ENCODE measurements at regions not wholly inside any gene's neighbourhood (a gene's known extent, or its start where the extent isn't known, plus 50 kb on each side); places are given as distances from the start of the nearest gene placed in this dataset.
"Not testable (repeated sequence)": the region's sequence is repeated elsewhere in the genome, so short reads cannot be mapped to it uniquely, and the experiment has no call there.

DNA sequence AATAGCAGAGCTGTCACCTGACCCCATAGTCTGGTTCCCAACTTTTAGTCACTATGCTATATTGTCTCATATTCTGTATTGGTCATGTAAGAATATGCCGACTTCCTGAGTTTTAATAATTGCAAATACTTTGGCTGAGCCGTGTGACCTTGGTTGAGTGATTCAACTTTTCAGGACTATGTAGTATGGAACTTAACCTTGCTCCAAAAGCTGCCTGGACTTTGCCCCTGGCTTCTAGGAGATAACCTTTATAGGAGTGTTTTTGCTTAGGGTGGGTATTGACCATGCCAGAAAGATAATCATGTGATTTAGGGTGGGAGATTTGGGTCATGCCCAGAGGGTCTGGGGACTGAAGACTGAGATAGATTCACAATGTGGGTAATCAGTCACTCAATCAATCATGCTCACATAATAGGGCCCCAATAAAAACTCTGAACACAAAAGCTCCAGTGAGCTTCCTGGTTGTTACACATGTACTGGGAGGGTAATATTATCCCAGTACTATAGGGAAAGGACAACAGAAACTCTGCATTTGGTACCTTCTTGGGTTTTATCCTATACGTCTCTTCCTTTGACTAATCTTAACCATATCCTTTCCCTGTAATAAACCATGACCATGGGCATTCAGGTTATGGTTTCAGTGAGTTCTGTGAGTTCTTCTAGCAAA lies 235.6 kb downstream of the RNF152 start:
- H3K36me3 Mint-ChIP-seq, result no peaks in the 10 kb centered on the region
- ATAC-seq, result no peak

DNA sequence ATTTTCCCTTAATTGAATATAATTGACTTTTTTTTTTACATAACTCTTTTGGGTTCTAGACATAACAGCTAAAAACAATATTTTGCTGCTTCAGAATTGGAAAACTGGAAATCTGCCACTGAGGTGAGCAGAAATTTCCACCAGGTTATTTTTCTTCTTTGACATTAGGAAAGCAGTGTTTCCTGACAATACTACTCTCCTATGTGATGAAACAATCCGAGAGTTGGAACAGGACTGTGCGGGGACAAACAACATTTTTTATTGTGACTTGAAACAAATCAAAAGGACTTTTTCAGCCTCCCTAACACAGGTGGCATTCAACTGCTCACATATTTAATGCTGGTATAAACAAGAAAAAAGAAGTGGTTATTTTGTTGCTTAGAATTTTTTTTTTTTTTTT lies 237.2 kb downstream of the RNF152 start:
- no peak for ATAC-seq
- Mint-ChIP-seq H3K9me3 (peaks cover 0 to 4% of the 10 kb centered on the region in 2 donors), H3K36me3 (no peaks in the 10 kb centered on the region), H3K27ac (no peak overlapping the region)
- DNase-seq (ENCODE audit: low spot score in 2 of 2), result no peak

More for the DNA sequence above, 235.6 kb downstream of the RNF152 start:
- DNase-seq (ENCODE audit: low spot score in 2 of 2), result no peak
- Mint-ChIP-seq H3K9me3 (peaks cover 4% of the 10 kb centered on the region in 2 donors), H3K27ac (no peak overlapping the region)

DNA sequence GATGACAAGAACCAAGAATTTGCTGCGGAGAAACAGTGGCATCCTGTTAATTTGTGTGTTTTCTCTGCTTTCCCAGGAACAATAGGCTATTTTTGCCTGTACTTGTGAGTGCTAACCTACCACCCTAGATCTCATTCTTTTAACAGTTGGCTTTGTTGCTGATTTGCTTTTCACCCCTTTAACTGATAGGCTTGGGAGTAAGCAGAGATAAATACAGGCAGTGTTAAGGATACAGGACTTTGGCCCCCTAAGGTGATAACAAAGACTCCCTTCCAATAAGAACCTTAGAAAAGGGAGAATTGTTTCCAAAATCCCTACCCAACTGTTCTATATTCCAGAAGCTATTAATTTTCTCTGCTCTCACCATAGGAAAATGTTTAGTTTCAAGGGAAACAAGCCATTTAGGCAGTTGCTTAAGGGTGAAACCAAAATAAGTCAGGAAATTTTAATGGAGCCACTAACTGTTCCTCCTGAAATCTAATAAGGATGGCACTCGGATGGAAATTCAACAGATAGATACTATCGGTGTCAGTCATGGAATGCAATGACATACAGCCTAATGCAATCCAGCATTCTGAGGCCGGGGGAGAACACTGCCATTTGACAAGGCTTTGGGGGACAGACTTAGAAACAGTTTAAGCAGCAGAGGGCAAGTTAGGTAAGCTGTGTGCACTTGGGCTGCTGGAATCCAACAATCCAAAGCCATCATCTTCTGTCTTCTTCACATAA lies 238.8 kb downstream of the RNF152 start:
- ATAC-seq (no peak), DNase-seq (ENCODE audit: low spot score in 2 of 2) (no peak)
- Mint-ChIP-seq H3K9me3 (peaks cover 0 to 4% of the 10 kb centered on the region in 2 donors), H3K36me3 (no peaks in the 10 kb centered on the region), H3K27ac (no peak overlapping the region)

DNA sequence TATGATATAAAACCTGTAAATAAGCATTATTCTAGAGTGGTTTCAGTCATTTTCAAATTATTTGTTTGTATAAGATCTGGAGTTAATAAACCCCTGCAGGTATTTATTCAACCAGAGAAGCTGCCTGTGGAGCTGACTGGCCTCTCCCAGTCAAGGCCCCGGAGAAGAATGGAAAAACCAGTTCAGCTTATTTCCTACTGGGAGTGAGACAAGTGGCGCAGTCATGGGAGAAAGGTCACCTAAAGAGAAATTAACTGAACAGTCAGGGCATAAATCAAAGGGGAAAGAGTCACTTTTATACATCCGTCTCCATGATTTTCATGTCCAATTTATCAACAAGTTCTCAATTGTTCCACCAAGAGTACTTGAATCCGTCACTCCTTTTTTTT lies 240.9 kb downstream of the RNF152 start:
- no peak for DNase-seq (ENCODE audit: low spot score in 2 of 2)
- no peak overlapping the region for H3K27ac Mint-ChIP-seq
- no peak for ATAC-seq
- H3K36me3 Mint-ChIP-seq, result no peaks in the 10 kb centered on the region
- H3K9me3 Mint-ChIP-seq, result peaks cover 0 to 4% of the 10 kb centered on the region in 2 donors

DNA sequence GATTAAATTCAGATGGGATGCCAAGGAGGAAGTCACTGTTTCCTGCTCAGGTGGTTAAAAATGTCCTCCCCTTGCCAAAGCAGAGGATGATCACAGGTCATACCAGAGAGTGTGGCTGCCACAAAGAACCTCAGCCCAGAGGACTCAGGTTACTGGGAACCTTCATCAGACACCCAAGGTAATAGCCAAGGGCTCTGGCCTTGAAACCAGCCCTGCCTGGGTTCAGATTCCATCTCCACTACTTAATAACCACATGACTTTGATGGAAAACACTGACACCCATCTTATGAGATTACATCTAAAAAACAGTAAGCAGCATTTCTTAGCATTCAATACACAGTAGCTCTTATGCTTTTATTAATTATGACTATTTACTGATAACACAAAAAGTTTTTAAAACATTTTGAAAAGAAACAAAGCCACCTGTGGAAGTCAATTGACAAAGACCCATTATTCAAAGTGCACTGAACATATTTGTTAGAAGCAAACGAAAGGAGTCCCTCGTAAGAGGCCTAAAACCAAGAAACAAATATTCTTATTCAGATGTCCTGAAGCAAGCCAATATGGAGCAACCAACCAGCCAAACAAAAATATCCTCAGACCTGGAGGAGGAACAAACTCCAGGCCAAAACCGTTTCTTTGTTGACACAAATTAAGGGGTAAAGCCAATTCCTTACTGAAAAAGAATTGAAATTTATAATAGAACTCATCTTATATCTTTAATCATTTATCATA lies 241.5 kb downstream of the RNF152 start:
- DNase-seq (ENCODE audit: low spot score in 2 of 2) (no peak), ATAC-seq (no peak)
- Mint-ChIP-seq H3K36me3 (no peaks in the 10 kb centered on the region), H3K27ac (no peak overlapping the region), H3K9me3 (peaks cover 0 to 4% of the 10 kb centered on the region in 2 donors)

DNA sequence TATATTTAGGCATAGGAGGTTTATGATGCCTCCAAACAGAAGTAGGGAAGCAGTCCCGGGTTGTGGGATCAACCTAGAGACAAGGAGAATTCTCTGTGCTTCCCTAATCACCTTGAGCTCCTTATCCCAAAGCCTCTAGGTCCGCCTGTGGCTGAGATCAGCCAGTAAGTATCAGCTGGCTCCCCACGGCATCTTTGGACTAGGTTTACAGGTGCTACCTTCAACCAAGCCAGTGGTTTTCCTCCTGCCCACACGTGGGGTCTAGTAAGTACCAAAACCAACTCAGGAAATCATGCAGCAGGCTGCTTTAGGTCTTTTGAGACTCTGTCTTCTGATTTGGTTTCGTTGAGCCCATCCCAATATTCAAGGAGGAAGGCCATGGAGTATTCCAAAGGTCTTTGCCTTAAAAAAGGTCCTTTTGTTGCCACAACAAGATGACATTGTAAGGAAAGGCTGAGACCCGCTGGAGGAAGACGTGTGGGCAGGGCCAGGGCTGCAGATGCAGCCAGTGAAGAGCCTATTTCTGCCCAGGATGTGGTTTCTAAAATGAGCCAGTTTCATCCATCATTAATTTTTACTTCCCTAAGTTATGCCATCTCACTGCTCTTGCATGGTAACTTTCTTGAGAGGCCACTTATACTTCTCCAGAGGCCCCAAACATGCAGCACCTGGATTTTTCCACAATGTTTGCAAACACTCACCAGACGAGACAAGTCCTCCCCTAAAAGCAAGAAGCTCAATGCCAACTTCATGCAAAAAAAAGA lies 248.7 kb downstream of the RNF152 start:
- ATAC-seq (no peak), DNase-seq (ENCODE audit: low spot score in 2 of 2) (no peak)
- Mint-ChIP-seq H3K9me3 (no peaks in the 10 kb centered on the region), H3K36me3 (no peaks in the 10 kb centered on the region), H3K27ac (no peak overlapping the region)

DNA sequence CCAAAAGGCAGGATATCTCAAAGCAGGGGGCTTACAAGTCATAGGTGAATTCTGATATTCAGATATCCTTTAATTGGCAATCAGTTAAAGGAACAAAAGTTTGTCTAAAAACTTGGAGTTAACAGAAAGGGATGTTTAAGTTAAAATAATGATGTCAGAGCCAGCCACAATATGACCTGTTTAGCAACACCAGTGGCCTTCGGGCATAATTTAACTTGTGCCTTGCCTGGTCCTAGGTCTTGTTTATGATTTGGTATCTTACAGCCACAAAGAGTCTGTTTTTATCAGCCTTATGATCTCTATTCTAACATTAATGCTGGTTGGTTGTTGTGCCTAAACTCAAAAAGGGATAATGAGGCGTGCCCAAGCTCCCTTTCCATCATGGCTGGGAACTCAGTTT lies 252.9 kb downstream of the RNF152 start:
- DNase-seq (ENCODE audit: low spot score in 2 of 2) (no peak), ATAC-seq (no peak)
- no peak overlapping the region for H3K27ac Mint-ChIP-seq
- H3K9me3 Mint-ChIP-seq, result no peaks in the 10 kb centered on the region
- H3K36me3 Mint-ChIP-seq, result no peaks in the 10 kb centered on the region

DNA sequence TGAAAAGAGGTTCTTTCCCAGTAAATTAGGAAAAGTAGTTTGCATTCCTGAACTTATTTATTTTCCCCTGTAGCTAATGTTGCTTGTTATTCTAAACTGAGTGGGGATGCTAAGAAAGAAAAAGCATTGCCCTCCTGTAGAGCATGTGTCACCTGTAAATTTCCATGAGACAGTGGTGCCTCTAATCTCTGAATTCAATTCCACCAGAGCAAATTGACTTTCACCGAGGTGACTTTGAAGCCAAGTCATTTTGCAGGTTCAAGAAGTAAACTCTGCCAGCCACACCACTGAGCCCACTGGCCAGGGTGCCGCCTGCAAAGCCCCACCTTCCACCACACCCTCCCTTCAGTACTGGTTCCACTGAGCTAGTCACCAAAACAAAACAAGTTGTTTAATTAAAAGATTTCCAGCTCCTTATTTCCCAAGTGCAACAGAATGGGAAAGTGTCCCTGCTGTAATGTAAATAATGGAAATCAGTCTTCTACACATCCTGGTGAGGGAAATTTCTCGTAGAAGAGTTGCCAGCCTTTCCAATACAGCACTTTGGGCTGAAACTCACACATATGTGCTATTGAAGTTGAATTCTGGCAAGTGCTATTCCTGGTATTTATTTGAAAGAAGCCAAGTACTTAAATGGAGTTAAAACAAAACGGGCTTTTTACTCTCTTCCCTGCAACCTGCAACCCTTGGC lies 254.8 kb downstream of the RNF152 start:
- no peaks in the 10 kb centered on the region for H3K36me3 Mint-ChIP-seq
- DNase-seq (ENCODE audit: low spot score in 2 of 2) (no peak), ATAC-seq (no peak)
- no peaks in the 10 kb centered on the region for H3K9me3 Mint-ChIP-seq
- no peak overlapping the region for H3K27ac Mint-ChIP-seq

DNA sequence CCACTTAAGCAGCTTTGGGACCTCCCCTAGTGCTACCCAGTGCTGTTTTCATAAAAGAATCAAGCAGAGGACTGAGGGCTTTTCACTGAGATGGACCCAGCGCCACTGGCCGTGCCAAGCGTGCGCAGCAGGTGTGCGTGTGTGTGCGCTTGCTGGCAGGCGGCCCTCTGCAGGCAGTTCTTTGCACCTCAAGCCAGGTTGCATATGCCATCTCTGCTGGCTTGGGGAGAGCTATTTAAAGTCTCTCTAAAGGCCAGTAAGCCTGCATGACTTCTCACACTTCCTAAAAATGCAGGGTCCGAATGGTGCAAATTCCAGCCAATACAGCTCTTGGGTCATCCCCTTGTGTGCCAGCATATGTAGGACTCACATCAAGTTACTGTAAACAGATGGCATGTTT lies 255.5 kb downstream of the RNF152 start:
- DNase-seq (ENCODE audit: low spot score in 2 of 2) (no peak), ATAC-seq (no peak)
- no peaks in the 10 kb centered on the region for H3K36me3 Mint-ChIP-seq
- H3K27ac Mint-ChIP-seq, result no peak overlapping the region
- H3K9me3 Mint-ChIP-seq, result no peaks in the 10 kb centered on the region

DNA sequence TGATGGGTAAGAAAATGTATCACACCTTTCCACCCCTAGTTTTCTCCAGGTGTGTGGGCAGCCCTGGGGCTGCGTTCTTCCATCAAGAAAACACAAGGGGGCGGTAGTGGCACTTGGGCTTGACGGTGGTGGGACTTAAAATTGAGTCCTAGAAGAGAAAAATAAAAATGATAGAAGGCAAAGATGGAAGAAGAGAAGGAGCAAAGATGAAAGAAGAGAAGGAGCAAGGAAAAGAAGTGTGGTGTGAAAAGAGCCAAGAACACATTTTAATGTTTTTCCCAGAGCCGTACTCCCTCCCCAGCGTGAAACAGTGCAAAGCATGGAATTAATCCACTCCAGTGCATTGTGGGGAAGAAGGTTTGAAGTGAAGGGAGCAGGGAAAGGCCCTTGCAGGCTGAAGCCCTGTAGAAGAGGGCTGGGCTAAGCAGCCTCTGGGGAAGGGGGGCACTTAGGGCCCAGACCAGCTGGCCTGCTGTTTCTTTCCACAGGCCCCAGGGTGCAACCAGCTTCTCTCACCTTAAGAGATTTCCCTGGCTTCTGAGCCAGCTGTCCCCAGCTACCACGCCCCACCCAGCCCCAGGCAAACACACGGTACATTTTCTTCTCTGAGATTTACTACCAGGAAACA lies 256.8 kb downstream of the RNF152 start:
- peak in 1 of 2 donors; percentile 65 for ATAC-seq
- peak in 1 of 2 donors; percentile 50 for DNase-seq (ENCODE audit: low spot score in 2 of 2)
- Mint-ChIP-seq H3K36me3 (no peaks in the 10 kb centered on the region), H3K9me3 (no peaks in the 10 kb centered on the region), H3K27ac (peak overlapping the region in 1 of 2 donors; percentile 1)

DNA sequence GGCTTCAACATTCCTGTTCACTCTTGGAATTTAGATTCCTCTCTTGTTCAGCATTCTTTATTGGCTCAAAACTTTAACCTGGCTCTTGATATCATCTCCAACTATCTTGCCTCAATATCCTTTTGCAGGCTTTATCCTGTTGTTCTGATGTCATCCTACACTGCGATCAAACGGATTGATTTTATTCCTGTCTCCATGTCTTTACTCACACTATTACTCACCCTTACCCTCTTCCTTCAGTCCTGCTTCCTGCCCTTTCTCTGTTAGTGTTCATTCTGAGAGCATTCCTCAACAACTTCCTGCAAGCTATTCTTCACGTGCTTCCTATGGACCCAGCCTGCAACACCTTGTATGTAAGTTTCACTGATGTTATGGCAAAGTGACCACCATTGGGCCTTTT lies 264.7 kb downstream of the RNF152 start:
- DNase-seq (ENCODE audit: low spot score in 2 of 2) (no peak), ATAC-seq (no peak)
- H3K27ac Mint-ChIP-seq, result no peak overlapping the region
- H3K9me3 Mint-ChIP-seq, result no peaks in the 10 kb centered on the region
- H3K36me3 Mint-ChIP-seq, result no peaks in the 10 kb centered on the region

DNA sequence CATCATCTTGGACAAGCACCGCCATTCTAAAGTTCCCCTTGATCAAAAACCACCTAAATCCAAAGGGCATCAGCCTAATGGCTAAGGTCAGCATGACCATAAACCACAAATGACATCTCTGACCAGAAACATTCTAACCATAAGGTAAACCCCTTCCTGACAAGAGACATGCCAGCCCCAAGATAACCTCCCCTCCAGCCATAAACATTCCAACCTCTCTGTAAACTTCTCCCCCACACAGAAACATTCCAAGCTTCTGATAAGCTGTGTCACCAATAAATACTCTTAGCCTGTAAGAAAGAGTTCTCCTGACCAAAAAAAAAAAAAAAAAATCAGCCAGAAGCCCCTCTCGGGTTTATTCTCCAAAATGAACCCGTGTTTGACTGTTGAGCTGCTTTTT lies 268.2 kb downstream of the RNF152 start:
- not testable (repeated sequence) for H3K9me3 Mint-ChIP-seq; H3K27ac Mint-ChIP-seq; H3K36me3 Mint-ChIP-seq; ATAC-seq; DNase-seq (ENCODE audit: low spot score in 2 of 2)

DNA sequence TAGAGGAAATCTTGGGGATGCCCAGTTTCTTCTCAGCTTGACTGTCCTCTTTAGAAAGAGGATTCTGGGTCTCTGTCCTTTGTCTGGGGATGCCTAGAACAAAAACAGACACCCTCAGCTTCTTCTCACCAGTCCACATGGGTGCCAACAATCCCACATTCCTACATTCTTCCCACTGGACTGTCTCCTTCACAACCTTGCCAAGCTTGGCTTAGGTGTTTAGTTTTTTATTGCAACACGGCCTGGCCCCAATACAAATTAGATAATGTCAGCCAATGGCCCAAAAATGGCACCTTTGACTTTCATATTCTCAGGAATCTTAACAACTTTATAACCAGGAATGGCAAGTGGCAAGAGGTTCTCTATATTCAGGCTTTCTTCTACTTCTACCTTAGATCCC lies 273.0 kb downstream of the RNF152 start:
- ATAC-seq (no peak), DNase-seq (ENCODE audit: low spot score in 2 of 2) (no peak)
- H3K9me3 Mint-ChIP-seq, result no peaks in the 10 kb centered on the region

DNA sequence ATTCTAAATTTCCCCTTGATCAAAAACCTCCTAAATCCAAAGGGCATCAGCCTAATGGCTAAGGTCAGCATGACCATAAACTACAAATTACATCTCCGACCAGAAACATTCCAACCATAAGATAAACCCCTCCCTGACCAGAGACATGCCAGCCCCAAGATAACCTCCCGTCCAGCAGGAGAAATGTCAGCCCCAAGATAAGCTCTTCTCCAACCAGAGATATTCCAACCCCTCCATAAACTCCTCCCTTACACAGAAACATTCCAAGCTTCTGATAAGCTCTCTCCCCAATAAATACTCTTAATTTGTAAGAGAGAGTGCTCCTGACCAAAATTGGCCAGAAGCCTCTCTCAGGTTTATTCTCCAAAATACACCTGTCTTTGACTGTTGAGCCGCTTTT lies 274.0 kb downstream of the RNF152 start:
- DNase-seq (ENCODE audit: low spot score in 2 of 2) (no peak), ATAC-seq (no peak)
- Mint-ChIP-seq H3K9me3 (no peaks in the 10 kb centered on the region), H3K27ac (no peak overlapping the region), H3K36me3 (no peaks in the 10 kb centered on the region)

More for the DNA sequence above, 273.0 kb downstream of the RNF152 start:
- Mint-ChIP-seq H3K27ac (no peak overlapping the region), H3K36me3 (no peaks in the 10 kb centered on the region)

DNA sequence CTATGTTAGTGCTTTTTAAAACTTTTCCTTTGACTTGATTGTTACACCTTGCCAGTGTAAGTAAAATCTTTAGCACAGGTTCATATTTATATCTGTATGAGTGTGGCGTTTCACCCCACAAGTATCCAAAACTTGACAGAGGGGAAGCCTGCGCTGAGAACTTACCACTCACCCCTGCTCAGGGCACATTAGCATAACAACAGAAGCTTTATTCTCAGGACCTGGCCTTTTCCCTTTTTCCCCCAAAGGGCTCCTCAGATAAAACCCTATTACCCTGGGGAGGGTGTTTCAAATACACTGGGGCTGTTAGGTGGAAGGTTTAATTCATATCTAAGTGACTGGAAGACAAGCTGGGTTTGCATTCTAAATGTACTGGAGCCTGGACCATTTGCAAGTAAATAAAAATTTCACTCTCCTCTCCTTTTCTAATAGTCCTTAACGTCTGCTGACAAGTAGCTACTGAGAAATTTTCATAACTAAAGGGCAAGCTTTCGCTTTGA lies 276.6 kb downstream of the RNF152 start:
- DNase-seq (ENCODE audit: low spot score in 2 of 2) (no peak), ATAC-seq (no peak)
- no peaks in the 10 kb centered on the region for H3K36me3 Mint-ChIP-seq
- H3K27ac Mint-ChIP-seq, result no peak overlapping the region
- H3K9me3 Mint-ChIP-seq, result no peaks in the 10 kb centered on the region

DNA sequence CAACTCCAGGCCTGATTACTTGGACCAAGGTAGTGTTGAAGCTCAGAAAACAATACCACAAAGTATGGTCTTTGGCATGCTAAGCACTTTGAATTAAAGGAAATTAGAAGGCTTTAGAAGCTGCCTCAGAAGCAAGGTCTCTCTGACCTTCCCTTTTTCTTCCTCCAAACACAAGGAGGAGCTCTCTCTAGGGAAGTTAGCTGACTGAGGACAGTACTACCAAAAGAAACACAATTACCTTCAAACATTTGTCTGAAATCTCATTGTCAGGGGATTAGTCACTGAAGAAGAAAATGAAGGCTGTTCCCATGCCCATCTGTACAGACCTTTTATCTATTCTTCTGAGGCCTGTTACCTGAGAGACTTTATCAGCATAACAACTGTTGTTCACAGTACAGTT lies 279.3 kb downstream of the CDH20 start:
- DNase-seq (ENCODE audit: low spot score in 2 of 2), result no peak
- H3K36me3 Mint-ChIP-seq, result no peaks in the 10 kb centered on the region
- no peak overlapping the region for H3K27ac Mint-ChIP-seq
- no peaks in the 10 kb centered on the region for H3K9me3 Mint-ChIP-seq
- no peak for ATAC-seq
